ENCODE measurements at regions not wholly inside any gene's neighbourhood (a gene's known extent, or its start where the extent isn't known, plus 50 kb on each side); places are given as distances from the start of the nearest gene placed in this dataset.

DNA sequence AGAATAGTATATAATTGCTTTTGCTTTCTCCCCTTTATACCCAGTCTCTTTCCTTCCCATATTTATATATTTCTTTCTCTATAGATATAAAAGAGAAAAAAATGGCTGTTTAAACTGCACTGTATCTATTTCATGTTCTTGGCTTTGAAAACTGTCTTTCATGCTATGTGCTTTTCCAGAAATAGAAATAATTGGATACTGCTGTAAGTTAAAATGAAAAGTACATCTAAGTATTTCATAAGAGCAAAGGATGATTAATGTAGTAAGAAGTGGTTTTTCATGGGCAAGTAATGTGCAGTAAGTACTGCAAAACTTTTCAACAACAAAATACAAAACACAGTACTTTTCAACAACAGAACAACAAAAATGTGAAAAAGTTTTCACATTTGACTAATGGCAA is 237.9 kb downstream of the SNCA start:
- Histone ChIP-seq H2AFZ (ENCODE audit: low read length) (no peak overlapping the region), H3K4me2 (ENCODE audit: insufficient read depth, insufficient read length, low read length) (no peak overlapping the region), H4K5ac (ENCODE audit: insufficient read length, low read depth, low read length) (no peak overlapping the region), H2BK120ac (ENCODE audit: low read depth, low read length, poor library complexity, severe bottlenecking) (no peak overlapping the region), H3K4me1 (ENCODE audit: insufficient read depth, low read length) (no peaks in the 10 kb centered on the region), H4K20me1 (ENCODE audit: control insufficient read depth, insufficient read depth, insufficient read length) (no peaks in the 10 kb centered on the region), H2AK5ac (ENCODE audit: insufficient read length, low read length) (no peak overlapping the region), H3K23ac (ENCODE audit: insufficient read length, low read depth, low read length) (no peak overlapping the region), H2BK5ac (ENCODE audit: insufficient read length, low read length) (no peak overlapping the region), H2BK12ac (ENCODE audit: insufficient read length, low read depth, low read length) (no peak overlapping the region), H4K91ac (ENCODE audit: insufficient read length, low read depth, low read length) (no peak overlapping the region), H2BK15ac (ENCODE audit: low read depth, low read length) (no peak overlapping the region), H3K79me1 (ENCODE audit: insufficient read depth, low read depth, low read length, poor library complexity, severe bottlenecking) (no peaks in the 10 kb centered on the region), H3K4ac (ENCODE audit: low read depth, low read length) (no peak overlapping the region), H4K8ac (replicated peaks; ENCODE audit: insufficient read length, low read depth, low read length) (no peak overlapping the region), H3K27ac (ENCODE audit: insufficient read length, low read depth, low read length) (no peak overlapping the region), H3K14ac (ENCODE audit: insufficient read depth, low read length) (no peak overlapping the region), H3K56ac (ENCODE audit: insufficient read length, low read depth, low read length) (no peak overlapping the region), H2BK20ac (ENCODE audit: low read depth, low read length, poor library complexity, severe bottlenecking) (no peak overlapping the region), H3K27me3 (ENCODE audit: insufficient read depth, low read length) (no peaks in the 10 kb centered on the region), H3K79me2 (ENCODE audit: insufficient read depth, low read length) (no peaks in the 10 kb centered on the region), H3K18ac (ENCODE audit: insufficient read length, low read depth, low read length) (no peak overlapping the region), H3K9ac (ENCODE audit: extremely low read depth, insufficient read length, low read length) (no peak overlapping the region), H3K23me2 (ENCODE audit: insufficient read length, low read depth, low read length, poor library complexity, severe bottlenecking) (no peaks in the 10 kb centered on the region), H3K9me3 (ENCODE audit: control insufficient read depth, low read depth, low read length) (no peaks in the 10 kb centered on the region), H3T11ph (ENCODE audit: low read length) (no peak overlapping the region)
- Mint-ChIP-seq H3K4me1 (no peaks in the 10 kb centered on the region), H3K27me3 (ENCODE audit: low read depth) (peaks cover 25% of the 10 kb centered on the region), H3K4me3 (no peak overlapping the region), H3K9me3 (no peaks in the 10 kb centered on the region), H3K36me3 (ENCODE audit: insufficient read depth in 1 of 3, low read depth in 3 of 3) (no peaks in the 10 kb centered on the region), H3K27ac (no peak overlapping the region)
- TF ChIP-seq, protein P1, sequence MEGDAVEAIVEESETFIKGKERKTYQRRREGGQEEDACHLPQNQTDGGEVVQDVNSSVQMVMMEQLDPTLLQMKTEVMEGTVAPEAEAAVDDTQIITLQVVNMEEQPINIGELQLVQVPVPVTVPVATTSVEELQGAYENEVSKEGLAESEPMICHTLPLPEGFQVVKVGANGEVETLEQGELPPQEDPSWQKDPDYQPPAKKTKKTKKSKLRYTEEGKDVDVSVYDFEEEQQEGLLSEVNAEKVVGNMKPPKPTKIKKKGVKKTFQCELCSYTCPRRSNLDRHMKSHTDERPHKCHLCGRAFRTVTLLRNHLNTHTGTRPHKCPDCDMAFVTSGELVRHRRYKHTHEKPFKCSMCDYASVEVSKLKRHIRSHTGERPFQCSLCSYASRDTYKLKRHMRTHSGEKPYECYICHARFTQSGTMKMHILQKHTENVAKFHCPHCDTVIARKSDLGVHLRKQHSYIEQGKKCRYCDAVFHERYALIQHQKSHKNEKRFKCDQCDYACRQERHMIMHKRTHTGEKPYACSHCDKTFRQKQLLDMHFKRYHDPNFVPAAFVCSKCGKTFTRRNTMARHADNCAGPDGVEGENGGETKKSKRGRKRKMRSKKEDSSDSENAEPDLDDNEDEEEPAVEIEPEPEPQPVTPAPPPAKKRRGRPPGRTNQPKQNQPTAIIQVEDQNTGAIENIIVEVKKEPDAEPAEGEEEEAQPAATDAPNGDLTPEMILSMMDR (conservative IDR thresholded peaks at IDR 0.05) = no peak
- no peak for DNase-seq

All from H9 (cell line).